Neuronal stem cell (in vitro differentiated cells): ENCODE measurements at regions not wholly inside any gene's neighbourhood (a gene's known extent, or its start where the extent isn't known, plus 50 kb on each side); places are given as distances from the start of the nearest gene placed in this dataset.
"Not testable (repeated sequence)": the region's sequence is repeated elsewhere in the genome, so short reads cannot be mapped to it uniquely, and the experiment has no call there.

ENCODE experiments used
- DNase-seq: peaks from one replicate; pipeline ENCODE4 v3.0.0-alpha.2; 2013; ENCODE audit warnings: low spot score
- H2AFZ ChIP-seq: one replicate; pipeline ENCODE4 v1.6.1; 2013; ENCODE audit warnings: mild to moderate bottlenecking, low read length, inconsistent platforms
- H2AK5ac ChIP-seq: 2 replicates; pipeline ENCODE4 v1.6.1; 2013; ENCODE audit warnings: low read depth, mild to moderate bottlenecking, inconsistent platforms, low read length, moderate library complexity, mixed read lengths
- H2BK120ac ChIP-seq: 2 replicates; pipeline ENCODE4 v1.6.1; 2013; ENCODE audit warnings: low read depth, mild to moderate bottlenecking, inconsistent platforms, low read length, moderate library complexity, mixed read lengths
- H2BK12ac ChIP-seq: one replicate; pipeline ENCODE4 v1.6.1; 2013; ENCODE audit warnings: low read length, inconsistent platforms
- H2BK15ac ChIP-seq: 2 replicates; pipeline ENCODE4 v1.6.1; 2013; ENCODE audit warnings: mild to moderate bottlenecking, low read length, inconsistent platforms, mixed read lengths
- H2BK5ac ChIP-seq: one replicate; pipeline ENCODE4 v1.6.1; 2013; ENCODE audit warnings: inconsistent platforms, mild to moderate bottlenecking, low read length, moderate library complexity
- H3K14ac ChIP-seq: one replicate; pipeline ENCODE4 v1.6.1; 2013; ENCODE audit warnings: low read length, inconsistent platforms
- H3K18ac ChIP-seq: 2 replicates; pipeline ENCODE4 v1.6.1; 2013; ENCODE audit warnings: low read length, inconsistent platforms
- H3K23ac ChIP-seq: 2 replicates; pipeline ENCODE4 v1.6.1; 2013; ENCODE audit warnings: low read depth, mild to moderate bottlenecking, mixed read lengths, low read length, inconsistent platforms; ENCODE audit not compliant: poor library complexity
- H3K27ac ChIP-seq: replicated peaks from 3 replicates; pipeline ENCODE4 v1.5.1; 2013; ENCODE audit warnings: low read length, inconsistent platforms
- H3K27me3 ChIP-seq, 3 experiments: 2 replicates each; pipeline ENCODE4 v1.6.1; 2013; ENCODE audit warnings: low read length in 3 of 3, mild to moderate bottlenecking in 2 of 3, inconsistent platforms in 1 of 3, low read depth in 1 of 3, mixed read lengths in 1 of 3, moderate library complexity in 1 of 3; ENCODE audit not compliant: control insufficient read depth in 3 of 3, insufficient read depth in 3 of 3
- H3K36me3 ChIP-seq, 2 donors: replicated peaks in 1 of 2; 2 replicates each; pipeline ENCODE4 v1.6.1; 2013; ENCODE audit warnings: low read length in 2 of 2; ENCODE audit not compliant: control insufficient read depth in 2 of 2, insufficient read depth in 2 of 2
- H3K4ac ChIP-seq: 2 replicates; pipeline ENCODE4 v1.6.1; 2013; ENCODE audit warnings: inconsistent platforms, mild to moderate bottlenecking, low read length, moderate library complexity
- H3K4me1 ChIP-seq, 2 donors: 1 replicate in 1 of 2; 2 replicates in 1 of 2; pipeline ENCODE4 v1.6.1; 2013; ENCODE audit warnings: low read length in 2 of 2, low read depth in 1 of 2; ENCODE audit not compliant: control insufficient read depth in 2 of 2, insufficient read depth in 1 of 2
- H3K4me2 ChIP-seq: one replicate; pipeline ENCODE4 v1.6.1; 2013; ENCODE audit warnings: mild to moderate bottlenecking, low read length, inconsistent platforms; ENCODE audit not compliant: insufficient read depth, poor library complexity, severe bottlenecking
- H3K4me3 ChIP-seq, 2 donors: 2 replicates each; pipeline ENCODE4 v1.5.1; 2013; ENCODE audit warnings: low read length in 2 of 2, mild to moderate bottlenecking in 2 of 2, inconsistent platforms in 1 of 2, moderate library complexity in 1 of 2
- H3K79me1 ChIP-seq: one replicate; pipeline ENCODE4 v1.6.1; 2013; ENCODE audit warnings: low read depth, mild to moderate bottlenecking, inconsistent platforms, low read length, moderate library complexity
- H3K9ac ChIP-seq: one replicate; pipeline ENCODE4 v1.6.1; 2013; ENCODE audit warnings: mild to moderate bottlenecking, low read depth, low read length, inconsistent platforms; ENCODE audit not compliant: poor library complexity
- H3K9me3 ChIP-seq, 2 donors: replicated peaks in 1 of 2; 2 replicates each; pipeline versions ENCODE3 to v1.6.1; 2013; ENCODE audit warnings: low read length in 2 of 2, mild to moderate bottlenecking in 2 of 2, inconsistent platforms in 1 of 2, low read depth in 1 of 2, mixed read lengths in 1 of 2, moderate library complexity in 1 of 2; ENCODE audit not compliant: control insufficient read depth in 2 of 2, insufficient read depth in 1 of 2
- H4K8ac ChIP-seq: one replicate; pipeline ENCODE4 v1.6.1; 2013; ENCODE audit warnings: low read depth, mild to moderate bottlenecking, inconsistent platforms, low read length, moderate library complexity
- H4K91ac ChIP-seq: one replicate; pipeline ENCODE4 v1.6.1; 2013; ENCODE audit warnings: low read length, low read depth, mild to moderate bottlenecking, inconsistent platforms; ENCODE audit not compliant: poor library complexity
- WGBS, 2 donors: extraction: QIAGEN DNeasy Blood & Tissue Kit; methylation state at CpG; one replicate each; pipeline ENCODE4 v1.1.7; 2013; ENCODE audit warnings: missing lambda C conversion rate in 2 of 2, mixed read lengths in 1 of 2; ENCODE audit not compliant: insufficient read length in 2 of 2, insufficient replicate concordance in 1 of 2; ENCODE audit errors: extremely low coverage in 2 of 2; 5-methylcytosine and 5-hydroxymethylcytosine counted together

DNA sequence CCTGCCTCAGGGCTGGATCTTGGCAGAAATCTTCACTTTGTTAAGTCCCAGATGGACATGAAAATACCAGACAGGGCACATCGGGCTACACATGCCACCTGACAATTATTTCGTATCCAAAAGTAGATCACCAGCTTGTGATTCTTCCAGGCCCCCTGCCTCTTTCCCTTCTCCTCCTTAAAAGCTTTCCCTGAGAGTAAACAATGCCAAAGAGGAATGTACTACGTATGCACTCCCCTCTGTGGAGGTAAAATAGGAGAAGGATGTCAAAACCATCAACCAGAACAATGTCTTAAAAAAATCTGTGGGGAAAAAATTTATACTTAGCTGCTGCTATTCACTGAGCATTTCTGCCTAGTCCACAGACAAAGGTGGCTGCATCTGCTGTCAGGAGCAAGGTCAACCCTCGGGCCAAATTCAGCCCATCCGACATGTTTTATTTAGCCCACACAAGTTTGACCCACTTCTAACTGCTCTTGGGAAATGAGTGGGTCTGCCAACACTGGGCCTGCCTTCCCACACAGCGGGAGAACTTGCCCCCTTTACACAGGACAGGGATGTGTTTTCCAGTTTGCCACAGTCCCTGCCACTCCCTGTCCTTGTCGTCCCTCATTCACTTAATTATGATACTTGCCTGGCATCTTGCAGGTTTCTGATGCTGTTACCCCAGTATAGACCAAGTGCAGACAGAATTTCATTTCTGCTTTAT, 74.7 kb upstream of the NBPF26 start:
- H3K4me3 ChIP-seq, H4K8ac ChIP-seq, H2AK5ac ChIP-seq, H3K23ac ChIP-seq, H2AFZ ChIP-seq, H3K27me3 ChIP-seq, H3K79me1 ChIP-seq, H4K91ac ChIP-seq, H2BK5ac ChIP-seq, H3K14ac ChIP-seq, H2BK12ac ChIP-seq, H3K27ac ChIP-seq, H3K18ac ChIP-seq, H3K4me2 ChIP-seq, H3K9ac ChIP-seq, DNase-seq, H2BK120ac ChIP-seq, H3K4ac ChIP-seq, H2BK15ac ChIP-seq, H3K4me1 ChIP-seq, H3K9me3 ChIP-seq, H3K36me3 ChIP-seq: not testable (repeated sequence)
- no CpG with 5 or more reads among the region's 7 CpGs for WGBS, 2 donors

DNA sequence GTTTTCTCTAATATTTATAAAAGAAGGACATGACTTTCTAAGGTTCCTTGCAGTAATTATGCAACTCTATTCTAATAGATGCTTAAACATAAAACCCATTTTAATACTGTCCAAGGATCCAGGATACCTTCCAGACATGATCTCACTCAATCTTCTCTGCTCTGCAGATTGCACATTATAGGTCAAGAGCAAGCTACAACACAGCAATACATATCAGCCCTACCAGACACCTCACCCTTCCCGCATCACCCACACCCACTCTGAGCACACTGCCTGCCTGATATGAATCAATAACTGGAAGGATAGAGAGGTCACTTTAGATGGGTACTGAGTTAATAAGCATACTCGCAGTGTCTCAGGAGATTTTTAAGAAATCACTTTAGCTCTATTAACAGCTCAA, 74.0 kb upstream of the NBPF26 start:
- not testable (repeated sequence) for H2BK15ac ChIP-seq, H3K18ac ChIP-seq, H2BK12ac ChIP-seq, H3K4me2 ChIP-seq, H3K36me3 ChIP-seq, H2BK5ac ChIP-seq, H2BK120ac ChIP-seq, H3K9ac ChIP-seq, H2AFZ ChIP-seq, H4K8ac ChIP-seq, H4K91ac ChIP-seq, H3K27ac ChIP-seq, H3K4me3 ChIP-seq, DNase-seq, H3K14ac ChIP-seq, H3K23ac ChIP-seq, H3K4ac ChIP-seq, H3K9me3 ChIP-seq, H3K79me1 ChIP-seq, H3K4me1 ChIP-seq, H3K27me3 ChIP-seq, H2AK5ac ChIP-seq
- no CpG with 5 or more reads among the region's 2 CpGs for WGBS, 2 donors

DNA sequence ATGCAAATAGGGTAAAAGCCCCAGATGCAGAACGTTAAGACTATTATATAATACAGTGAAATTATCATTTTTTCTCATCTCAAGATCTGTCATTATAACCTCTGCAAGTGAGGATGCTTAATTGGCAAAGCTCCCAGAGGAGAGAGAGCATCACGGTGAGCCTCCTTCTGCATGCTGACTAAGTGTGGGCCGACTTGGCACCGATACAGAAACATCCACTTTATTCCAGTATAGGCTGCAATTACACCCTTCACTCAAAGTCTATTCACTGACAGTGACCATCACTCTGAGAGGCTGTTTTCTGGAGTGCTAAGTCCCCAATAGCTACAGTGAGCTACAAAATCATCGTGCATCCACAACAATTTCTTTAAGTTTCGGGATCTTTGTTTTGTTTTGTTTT, 69.6 kb upstream of the NBPF26 start:
- H2BK5ac ChIP-seq, H3K9ac ChIP-seq, H4K8ac ChIP-seq, H3K4me3 ChIP-seq, H3K14ac ChIP-seq, H3K4me1 ChIP-seq, H2AFZ ChIP-seq, H3K79me1 ChIP-seq, H3K27ac ChIP-seq, H3K36me3 ChIP-seq, H3K23ac ChIP-seq, H3K18ac ChIP-seq, H3K27me3 ChIP-seq, H2BK120ac ChIP-seq, H2AK5ac ChIP-seq, H3K4me2 ChIP-seq, H4K91ac ChIP-seq, H2BK12ac ChIP-seq, H3K9me3 ChIP-seq, DNase-seq, H2BK15ac ChIP-seq, H3K4ac ChIP-seq: not testable (repeated sequence)
- WGBS, 2 donors = no CpG with 5 or more reads among the region's 6 CpGs

DNA sequence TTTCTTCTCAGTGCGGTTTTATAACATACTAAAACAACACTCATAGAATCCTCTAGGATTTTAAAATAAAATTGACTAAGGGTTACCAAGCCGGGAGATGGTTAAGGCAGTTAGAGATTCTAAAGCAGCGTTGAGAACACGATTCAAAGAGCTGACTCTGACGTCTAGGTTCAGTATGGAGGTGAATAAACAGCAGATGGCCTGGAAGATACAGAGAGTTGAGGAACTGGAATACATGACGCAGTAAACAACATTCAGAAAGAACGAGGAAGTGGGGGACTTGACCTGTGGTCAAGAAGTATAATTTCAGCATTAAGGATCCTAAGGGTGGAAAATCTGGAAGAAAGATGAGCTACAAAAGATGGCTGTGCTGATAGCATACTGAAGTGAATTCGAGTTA, 68.4 kb upstream of the NBPF26 start:
- H3K4ac ChIP-seq, H3K14ac ChIP-seq, H3K79me1 ChIP-seq, H3K23ac ChIP-seq, H3K4me2 ChIP-seq, H3K18ac ChIP-seq, H3K27me3 ChIP-seq, H2AK5ac ChIP-seq, H3K36me3 ChIP-seq, H2BK5ac ChIP-seq, H4K91ac ChIP-seq, H3K4me3 ChIP-seq, H3K9me3 ChIP-seq, H2AFZ ChIP-seq, H3K9ac ChIP-seq, H2BK120ac ChIP-seq, H4K8ac ChIP-seq, H3K4me1 ChIP-seq, H2BK15ac ChIP-seq, DNase-seq, H3K27ac ChIP-seq, H2BK12ac ChIP-seq: not testable (repeated sequence)
- no CpG with 5 or more reads among the region's 8 CpGs for WGBS, 2 donors
